Aorta (tissue), 5 donors: ENCODE measurements at regions not wholly inside any gene's neighbourhood (a gene's known extent, or its start where the extent isn't known, plus 50 kb on each side); places are given as distances from the start of the nearest gene placed in this dataset.
A peak's percentile ranks its signal among the peaks of the same experiment; 100 is the strongest.

Source experiments
- ATAC-seq: fragments of 200-7000 bp; cut with Tn5 transposase; one replicate; pipeline ENCODE4 v1.9.1; 2022; ENCODE audit warnings: moderate library complexity; ENCODE audit not compliant: low FRiP score
- DNase-seq, 2 donors: peaks; one replicate each; pipeline ENCODE4 v3.0.0-alpha.2; 2020
- H3K27ac ChIP-seq, 2 donors: one replicate each; pipeline ENCODE4 v1.5.1; 2013; ENCODE audit warnings: low read length in 2 of 2, mild to moderate bottlenecking in 2 of 2, moderate library complexity in 2 of 2, control low read depth in 1 of 2, inconsistent platforms in 1 of 2, low read depth in 1 of 2
- H3K27me3 ChIP-seq, 2 donors: one replicate each; pipeline ENCODE4 v1.6.1; 2013; ENCODE audit warnings: control low read depth in 1 of 2, low read length in 1 of 2, mild to moderate bottlenecking in 1 of 2, moderate library complexity in 1 of 2; ENCODE audit not compliant: insufficient read depth in 2 of 2, control insufficient read depth in 1 of 2
- H3K36me3 ChIP-seq, 2 donors: one replicate each; pipeline ENCODE4 v1.6.1; 2013; ENCODE audit warnings: control low read depth in 1 of 2, low read length in 1 of 2, mild to moderate bottlenecking in 1 of 2; ENCODE audit not compliant: insufficient read depth in 2 of 2, control insufficient read depth in 1 of 2
- H3K4me1 ChIP-seq, 2 donors: one replicate each; pipeline ENCODE4 v1.6.1; 2013; ENCODE audit warnings: low read length in 2 of 2, control low read depth in 1 of 2, mild to moderate bottlenecking in 1 of 2, moderate library complexity in 1 of 2; ENCODE audit not compliant: insufficient read depth in 2 of 2, control insufficient read depth in 1 of 2
- H3K4me3 ChIP-seq, 2 donors: one replicate each; pipeline ENCODE4 v1.5.1; 2013; ENCODE audit warnings: low read length in 2 of 2, control low read depth in 1 of 2, mild to moderate bottlenecking in 1 of 2
- H3K9me3 ChIP-seq: one replicate; pipeline ENCODE4 v1.6.1; 2013; ENCODE audit warnings: mild to moderate bottlenecking, low read length; ENCODE audit not compliant: control insufficient read depth
- WGBS, 2 donors: extraction: QIAGEN DNeasy Blood & Tissue Kit; methylation state at CpG; one replicate each; pipeline ENCODE4 v1.1.7; 2013; 5-methylcytosine and 5-hydroxymethylcytosine counted together
- intact Hi-C, 2 donors: fragments of 100-400 bp; cut with DNase I; formaldehyde crosslinking; loops; one replicate each; pipeline versions ENCODE4 v1.14.2 to v1.15.0; 2022
- donor health status: healthy with polysubstance abuse.
- donor health status: Bipolar disorder and iron deficiency.
- donor health status: DM: no; HTN: no; CAD: no.
- donor health status: DM: no; HTN: no; CAD: no.
- donor health status: DM: yes; HTN: yes; CAD: no.

- Histone ChIP-seq H3K27ac (peak overlapping the region in 1 of 2 donors; percentile 92), H3K4me3 (peak overlapping the region; percentile 76 to 86), H3K27me3 (no peaks in the 10 kb centered on the region), H3K36me3 (no peaks in the 10 kb centered on the region), H3K4me1 (peaks cover 2 to 12% of the 10 kb centered on the region in 2 donors), H3K9me3 (no peaks in the 10 kb centered on the region)
- WGBS, 2 donors = 14 to 21% methylated on average over 2 of the region's 2 CpGs
- no peak for ATAC-seq
- DNase-seq = no peak
- intact Hi-C loops = loop anchor here (5.0 kb wide), 3 partner anchors 38 to 102 kb away; no protein-coding TSS in a partner anchor
Observed at GRCh38 chr5:60489377-60489776, 210.6 kb downstream of the DEPDC1B start.

DNA sequence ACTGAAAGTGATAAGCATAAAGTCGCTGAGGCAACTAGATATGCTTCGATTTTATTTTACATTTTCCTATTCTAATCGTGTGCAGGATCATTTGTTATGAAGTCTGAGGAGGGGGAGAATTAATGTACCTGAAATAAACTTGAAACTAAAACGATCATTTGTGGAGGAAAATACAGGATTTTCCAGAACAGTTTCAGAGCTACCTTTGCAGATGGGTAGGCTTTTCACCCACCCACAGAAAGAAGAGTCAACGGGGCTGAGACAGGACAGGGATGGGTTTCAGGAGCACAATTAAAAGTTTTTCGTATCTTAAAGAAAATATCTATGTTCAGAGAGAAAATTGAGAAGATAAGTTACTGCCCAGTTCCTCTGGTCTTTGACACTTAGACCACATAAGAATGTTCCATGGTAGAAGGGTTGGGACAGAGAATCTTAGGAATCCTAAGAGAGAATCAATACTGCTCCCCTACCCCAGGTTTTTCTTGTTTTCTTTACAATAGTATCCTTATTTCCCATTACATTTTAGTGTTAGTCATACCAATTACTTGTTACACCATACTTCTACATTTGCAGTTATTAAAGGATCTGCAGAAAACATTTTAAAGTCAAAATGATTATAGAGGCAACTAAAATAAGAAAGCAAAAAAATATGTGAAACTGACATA lies 211.4 kb downstream of the DEPDC1B start:
- Histone ChIP-seq H3K4me1 (peaks cover 2 to 11% of the 10 kb centered on the region in 2 donors), H3K36me3 (no peaks in the 10 kb centered on the region), H3K27ac (peak overlapping the region; percentile 63 to 92), H3K9me3 (no peaks in the 10 kb centered on the region), H3K27me3 (no peaks in the 10 kb centered on the region), H3K4me3 (peak overlapping the region; percentile 81 to 86)
- ATAC-seq (no peak), DNase-seq (no peak)
- WGBS, 2 donors = 7 to 17% methylated on average over 6 of the region's 6 CpGs
- intact Hi-C loops = loop anchor here (5.0 kb wide), 3 partner anchors 39 to 101 kb away; no protein-coding TSS in a partner anchor

DNA sequence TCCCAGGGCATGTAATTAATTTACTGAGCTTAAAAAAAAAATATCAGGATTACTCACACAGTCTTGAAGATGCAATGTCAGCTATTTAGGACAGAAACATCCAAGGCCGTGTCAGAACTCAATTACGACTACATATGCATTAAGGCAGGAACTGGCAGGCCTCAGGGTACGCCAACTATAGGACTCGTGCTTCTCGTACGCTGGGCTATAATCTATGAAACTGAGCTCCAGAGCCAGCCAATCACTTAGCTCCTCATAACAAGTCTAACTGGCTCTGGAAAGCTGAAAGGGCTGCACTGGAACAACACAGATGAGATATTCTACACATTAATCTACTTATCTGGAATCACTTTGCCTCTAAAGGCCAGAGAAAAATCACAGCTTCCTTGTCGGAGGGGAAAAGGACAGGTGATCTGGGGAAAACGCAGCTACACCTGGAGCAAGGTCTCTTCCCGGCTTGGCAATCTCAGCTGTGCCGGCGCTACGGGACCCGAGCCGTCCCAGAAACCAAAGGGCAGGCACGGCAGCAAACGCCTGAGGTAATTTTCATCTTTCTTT lies 212.0 kb downstream of the DEPDC1B start:
- no peak for DNase-seq

DNA sequence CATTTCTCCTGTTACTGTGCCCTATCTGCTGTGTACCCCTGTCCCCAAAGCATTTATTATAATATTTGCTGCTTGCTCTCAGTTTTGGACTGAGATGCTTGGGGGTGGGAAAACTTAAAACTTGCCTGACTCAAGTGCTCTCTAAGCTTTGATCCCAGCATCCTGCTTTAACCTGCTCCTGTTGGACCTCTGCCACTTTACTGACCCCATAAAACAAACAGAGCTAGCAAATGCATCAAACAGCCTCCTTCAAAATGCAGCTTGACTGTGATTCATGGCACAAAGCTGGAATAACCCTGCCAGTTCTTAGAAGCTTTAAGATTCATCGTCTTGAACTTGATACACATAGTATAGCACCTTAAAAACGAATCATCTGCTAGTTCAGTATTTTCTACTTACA lies 212.5 kb downstream of the DEPDC1B start:
- Histone ChIP-seq H3K4me1 (peaks cover 0 to 4% of the 10 kb centered on the region in 2 donors), H3K4me3 (peak overlapping the region; percentile 81 to 86), H3K36me3 (no peaks in the 10 kb centered on the region), H3K27ac (peak overlapping the region; percentile 64 to 92), H3K27me3 (no peaks in the 10 kb centered on the region), H3K9me3 (no peaks in the 10 kb centered on the region)
- 1 to 9% methylated on average over 2 of the region's 2 CpGs for WGBS, 2 donors
- peak; percentile 12 for ATAC-seq
- DNase-seq = no peak
- intact Hi-C loops = loop anchor here (5.0 kb wide), 3 partner anchors 40 to 100 kb away; no protein-coding TSS in a partner anchor

More for the DNA sequence above, 212.0 kb downstream of the DEPDC1B start:
- 3 to 15% methylated on average over 16 of the region's 16 CpGs for WGBS, 2 donors
- no peaks in the 10 kb centered on the region for H3K36me3 ChIP-seq
- intact Hi-C loops = loop anchor here (5.0 kb wide), 3 partner anchors 39 to 101 kb away; no protein-coding TSS in a partner anchor
- ATAC-seq = peak; percentile 32
- H3K4me3 ChIP-seq = peak overlapping the region; percentile 81 to 86
- H3K27ac ChIP-seq = peak overlapping the region; percentile 92 to 94
- no peaks in the 10 kb centered on the region for H3K27me3 ChIP-seq
- no peaks in the 10 kb centered on the region for H3K9me3 ChIP-seq
- H3K4me1 ChIP-seq = peaks cover 2 to 5% of the 10 kb centered on the region in 2 donors

- H3K27me3 ChIP-seq = no peaks in the 10 kb centered on the region
- intact Hi-C loops = loop anchor here (5.0 kb wide), 3 partner anchors 42 to 98 kb away; no protein-coding TSS in a partner anchor
- DNase-seq (no peak), ATAC-seq (no peak)
- peak overlapping the region; percentile 64 to 98 for H3K27ac ChIP-seq
- H3K4me1 ChIP-seq = peaks cover 0 to 4% of the 10 kb centered on the region in 2 donors
- WGBS, 2 donors = 32 to 45% methylated on average over 1 of the region's 1 CpG
- no peaks in the 10 kb centered on the region for H3K9me3 ChIP-seq
- H3K4me3 ChIP-seq = no peak overlapping the region
- no peaks in the 10 kb centered on the region for H3K36me3 ChIP-seq
Observed at GRCh38 chr5:60485361-60485760, 214.6 kb downstream of the DEPDC1B start.

DNA sequence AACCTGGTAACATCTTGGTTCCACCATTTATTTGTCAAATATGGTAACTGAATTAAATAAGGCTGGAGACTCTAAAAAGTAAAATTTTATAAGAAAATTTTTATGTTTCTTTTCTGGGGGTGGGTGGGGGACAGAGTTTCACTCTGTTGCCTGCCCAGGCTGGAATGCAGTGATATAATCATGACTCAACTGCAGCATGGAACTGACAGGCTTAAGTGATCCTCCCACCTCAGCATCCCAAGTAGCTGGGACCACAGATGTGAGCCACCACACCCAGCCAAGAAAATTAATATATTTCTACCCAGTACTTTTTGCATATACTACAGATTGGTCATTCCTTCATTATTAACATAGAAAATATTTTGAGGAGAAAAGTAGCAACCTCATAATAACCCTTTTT lies 216.9 kb downstream of the DEPDC1B start:
- DNase-seq = no peak
- no peaks in the 10 kb centered on the region for H3K36me3 ChIP-seq
- H3K4me3 ChIP-seq = no peak overlapping the region
- intact Hi-C loops = no loop called here
- H3K9me3 ChIP-seq = no peaks in the 10 kb centered on the region
- H3K27me3 ChIP-seq = no peaks in the 10 kb centered on the region
- peaks cover 2 to 10% of the 10 kb centered on the region in 2 donors for H3K4me1 ChIP-seq
- H3K27ac ChIP-seq = peak overlapping the region in 1 of 2 donors; percentile 48
- ATAC-seq = no peak

DNA sequence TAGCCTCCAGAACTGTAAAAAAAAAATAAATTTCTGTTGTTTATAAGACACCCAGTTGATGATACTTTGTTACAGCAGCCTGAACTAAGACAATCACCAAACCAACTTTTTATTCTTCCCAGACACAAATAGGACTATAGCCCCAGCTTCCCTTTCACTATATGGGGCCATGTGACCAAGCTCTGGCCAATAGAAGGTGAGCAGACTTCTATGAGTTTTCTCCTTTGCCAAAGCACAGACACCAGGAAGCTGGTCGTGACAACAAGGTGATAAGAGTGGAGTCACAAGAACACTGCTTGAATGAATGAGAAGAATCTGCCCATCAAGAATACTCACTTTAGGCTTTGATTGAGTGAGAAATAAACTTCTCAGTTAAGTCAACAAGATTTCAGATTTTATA lies 217.7 kb downstream of the DEPDC1B start:
- 61 to 88% methylated on average over 1 of the region's 1 CpG for WGBS, 2 donors
- ATAC-seq (no peak), DNase-seq (no peak)
- Histone ChIP-seq H3K4me1 (peaks cover 5 to 10% of the 10 kb centered on the region in 2 donors), H3K36me3 (no peaks in the 10 kb centered on the region), H3K4me3 (no peak overlapping the region), H3K27ac (peak overlapping the region in 1 of 2 donors; percentile 67), H3K27me3 (no peaks in the 10 kb centered on the region), H3K9me3 (peaks cover 2% of the 10 kb centered on the region)
- intact Hi-C loops = no loop called here

- no peak overlapping the region for H3K27ac ChIP-seq
- no peak for DNase-seq
- no peak overlapping the region for H3K4me3 ChIP-seq
- peaks cover 2% of the 10 kb centered on the region for H3K9me3 ChIP-seq
- H3K4me1 ChIP-seq = peaks cover 6 to 7% of the 10 kb centered on the region in 2 donors
- no peak for ATAC-seq
- WGBS, 2 donors = 66 to 74% methylated on average over 2 of the region's 2 CpGs
- H3K36me3 ChIP-seq = peaks cover 0 to 2% of the 10 kb centered on the region in 2 donors
- H3K27me3 ChIP-seq = no peaks in the 10 kb centered on the region
- intact Hi-C loops = loop anchor here in 1 of 2 donors (5.0 kb wide), 2 partner anchors 63 to 118 kb away; no protein-coding TSS in a partner anchor
Observed at GRCh38 chr5:60479542-60479941, 220.4 kb downstream of the DEPDC1B start.
